Neural crest cell (in vitro differentiated cells): ENCODE measurements at regions not wholly inside any gene's neighbourhood (a gene's known extent, or its start where the extent isn't known, plus 50 kb on each side); places are given as distances from the start of the nearest gene placed in this dataset.

Experiments used
- DNase-seq: peaks from one replicate; pipeline ENCODE4 v3.0.0; 2021; ENCODE audit warnings: low read depth, mixed read lengths, low spot score
- H3K27ac Mint-ChIP-seq: one replicate; pipeline ENCODE4 v1.8.0; 2021; ENCODE audit warnings: mild to moderate bottlenecking, mixed read lengths; ENCODE audit not compliant: unreplicated experiment
- H3K27me3 Mint-ChIP-seq: 2 replicates; pipeline ENCODE4 v1.8.0; 2021; ENCODE audit warnings: low read depth, mild to moderate bottlenecking, mixed read lengths
- H3K36me3 Mint-ChIP-seq: 2 replicates; pipeline ENCODE4 v1.8.0; 2021; ENCODE audit warnings: low read depth, mild to moderate bottlenecking, mixed read lengths
- H3K4me1 Mint-ChIP-seq: 2 replicates; pipeline ENCODE4 v1.8.0; 2021; ENCODE audit warnings: mixed read lengths
- H3K4me3 Mint-ChIP-seq: one replicate; pipeline ENCODE4 v1.8.0; 2021; ENCODE audit warnings: mild to moderate bottlenecking, mixed read lengths
- H3K9me3 Mint-ChIP-seq: 2 replicates; pipeline ENCODE4 v1.8.0; 2021; ENCODE audit warnings: mixed read lengths
- CTCF ChIP-seq: fragments of 200-600 bp; sonication (generic); conservative IDR thresholded peaks from 2 replicates; pipeline ENCODE4 v1.5.0; 2021; ENCODE audit warnings: antibody characterized with exemption, mild to moderate bottlenecking

DNA sequence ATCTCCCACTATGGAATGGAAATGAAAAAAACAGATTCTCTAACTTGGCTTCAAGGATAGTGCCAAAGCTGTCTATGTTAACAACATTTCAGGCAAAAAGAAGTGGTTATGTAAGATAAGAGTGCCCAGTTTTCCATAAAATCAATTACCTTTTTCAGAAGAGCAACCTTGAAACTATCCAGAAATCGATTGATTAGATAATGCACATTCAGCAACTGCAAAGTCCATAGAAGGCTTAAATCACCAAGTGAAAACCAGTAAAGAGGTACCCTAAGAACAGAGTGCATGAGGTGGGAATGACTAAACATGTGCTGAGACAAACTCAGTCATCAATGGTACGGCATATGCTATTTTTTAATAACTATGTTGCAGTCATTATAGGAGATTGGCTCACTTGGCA lies 71.9 kb upstream of the TNKS2 start:
- Mint-ChIP-seq H3K9me3 (no peaks in the 10 kb centered on the region), H3K27ac (no peak overlapping the region), H3K27me3 (no peaks in the 10 kb centered on the region), H3K4me1 (no peaks in the 10 kb centered on the region), H3K4me3 (no peak overlapping the region), H3K36me3 (no peaks in the 10 kb centered on the region)
- TF ChIP-seq CTCF = no peak
- no peak for DNase-seq

DNA sequence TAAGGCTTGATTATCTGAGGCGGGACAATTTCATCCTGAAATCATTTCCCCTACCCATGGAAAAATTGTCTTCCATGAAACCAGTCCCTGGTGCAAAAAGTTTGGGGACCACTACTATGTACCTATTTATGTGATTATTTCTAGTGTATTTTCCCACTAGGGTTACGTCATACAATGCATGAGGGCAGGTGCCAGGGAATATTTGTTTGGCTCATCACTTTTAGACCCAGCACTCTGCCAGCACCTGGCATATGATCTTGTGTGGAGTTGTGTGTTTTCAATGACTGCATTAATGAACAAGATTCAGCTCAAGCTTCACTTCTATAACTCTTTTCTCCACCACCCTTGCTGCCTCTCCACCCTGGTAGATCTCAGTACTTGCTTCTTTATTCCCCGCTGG lies 73.3 kb upstream of the TNKS2 start:
- H3K4me3 Mint-ChIP-seq = no peak overlapping the region
- no peaks in the 10 kb centered on the region for H3K4me1 Mint-ChIP-seq
- H3K27ac Mint-ChIP-seq = no peak overlapping the region
- TF ChIP-seq CTCF = no peak
- no peaks in the 10 kb centered on the region for H3K27me3 Mint-ChIP-seq
- no peaks in the 10 kb centered on the region for H3K9me3 Mint-ChIP-seq
- no peaks in the 10 kb centered on the region for H3K36me3 Mint-ChIP-seq
- DNase-seq = no peak

DNA sequence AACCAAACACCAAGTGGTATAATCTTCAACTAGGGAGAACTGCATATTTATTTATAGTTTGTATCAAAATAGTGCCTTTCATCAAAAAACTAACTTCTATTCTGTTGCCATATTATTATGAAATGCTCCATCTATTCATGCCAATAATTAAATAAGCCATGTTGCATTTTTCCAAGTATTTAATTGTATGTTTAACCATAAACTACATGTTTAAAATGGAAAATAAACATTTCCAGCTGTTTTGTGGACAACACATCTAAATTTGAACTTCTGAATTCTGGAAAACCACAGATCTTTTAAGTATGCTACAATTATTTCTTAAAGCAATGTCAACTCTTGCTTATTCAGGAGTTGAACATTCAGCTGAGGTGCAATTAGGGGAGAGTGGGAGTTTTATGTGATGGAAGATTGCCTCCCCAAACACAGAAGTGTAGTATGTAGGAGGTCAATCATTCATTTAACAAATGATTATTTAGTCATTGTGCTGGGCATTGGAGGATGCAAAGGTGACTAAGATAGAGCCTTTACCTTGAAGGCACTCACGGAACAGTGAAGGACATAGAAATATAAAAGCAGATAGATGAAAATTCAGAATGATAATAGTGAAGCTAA lies 80.7 kb upstream of the PPP1R3C start:
- no peaks in the 10 kb centered on the region for H3K27me3 Mint-ChIP-seq
- no peak overlapping the region for H3K4me3 Mint-ChIP-seq

DNA sequence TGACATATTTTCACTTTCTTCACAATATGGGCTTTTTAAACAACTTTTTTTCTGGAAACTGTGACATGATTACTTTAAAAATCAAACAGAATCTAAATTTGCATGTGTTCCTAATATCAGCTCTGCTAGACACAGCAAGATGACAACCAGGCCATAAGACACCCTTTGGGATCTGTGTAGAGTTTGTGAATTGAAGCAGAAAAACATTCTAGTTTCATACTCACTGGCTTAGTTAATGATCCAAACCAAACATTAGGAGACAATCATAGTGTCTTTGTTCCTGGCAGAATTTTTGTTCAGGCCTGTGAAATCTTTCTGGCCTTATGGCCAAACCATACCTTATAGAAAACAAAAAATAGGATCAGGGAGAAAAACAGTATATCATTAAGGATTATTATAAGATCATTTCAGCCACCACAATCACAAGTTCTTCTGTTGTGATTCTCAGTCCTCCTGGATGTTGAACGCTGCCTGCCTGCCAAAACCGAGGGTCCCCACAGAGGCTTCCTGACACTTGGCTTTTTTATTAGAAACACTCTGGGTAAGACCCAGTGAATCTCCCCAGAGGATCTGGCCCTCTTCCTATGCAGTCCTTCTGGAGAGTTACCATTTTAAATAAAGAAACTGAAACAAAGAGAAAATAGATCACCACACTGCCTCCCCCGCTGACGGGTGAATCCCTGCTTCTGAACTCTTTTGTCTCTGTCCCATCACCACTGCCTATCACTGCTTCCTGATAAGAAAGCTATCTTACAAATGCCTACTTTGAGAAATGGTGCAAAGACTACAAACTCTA lies 79.2 kb upstream of the PPP1R3C start:
- Mint-ChIP-seq H3K27me3 (no peaks in the 10 kb centered on the region), H3K9me3 (no peaks in the 10 kb centered on the region), H3K4me1 (peaks cover 8% of the 10 kb centered on the region), H3K4me3 (no peak overlapping the region), H3K27ac (no peak overlapping the region), H3K36me3 (no peaks in the 10 kb centered on the region)
- DNase-seq = no peak
- no peak for TF ChIP-seq CTCF

More for the DNA sequence above, 80.7 kb upstream of the PPP1R3C start:
- no peak for DNase-seq
- H3K27ac Mint-ChIP-seq = no peak overlapping the region
- TF ChIP-seq CTCF = no peak
- H3K36me3 Mint-ChIP-seq = no peaks in the 10 kb centered on the region
- peaks cover 2% of the 10 kb centered on the region for H3K9me3 Mint-ChIP-seq
- H3K4me1 Mint-ChIP-seq = peaks cover 8% of the 10 kb centered on the region

DNA sequence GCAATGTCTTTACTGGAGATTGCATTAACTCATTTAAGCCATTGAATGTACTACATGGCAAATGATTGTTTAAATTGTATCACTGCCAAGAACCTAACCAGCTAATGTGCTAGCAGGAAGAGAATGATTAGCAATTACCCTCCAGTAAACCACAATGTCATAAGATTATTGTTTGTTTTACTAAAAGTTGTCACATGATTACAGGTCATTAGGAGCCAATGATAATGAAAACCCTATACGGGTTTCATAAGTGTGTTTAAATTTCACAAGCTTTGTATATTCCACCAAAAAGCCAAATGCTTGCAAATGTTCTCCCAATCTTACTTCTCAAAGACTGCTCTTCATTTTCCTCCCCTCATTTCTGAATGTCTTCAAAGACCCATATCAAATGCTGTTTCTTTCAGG lies 76.5 kb upstream of the PPP1R3C start:
- H3K4me3 Mint-ChIP-seq = no peak overlapping the region
- no peaks in the 10 kb centered on the region for H3K36me3 Mint-ChIP-seq
- H3K4me1 Mint-ChIP-seq = peaks cover 12% of the 10 kb centered on the region
- TF ChIP-seq CTCF = no peak
- no peak overlapping the region for H3K27ac Mint-ChIP-seq
- H3K27me3 Mint-ChIP-seq = no peaks in the 10 kb centered on the region
- peaks cover 3% of the 10 kb centered on the region for H3K9me3 Mint-ChIP-seq
- DNase-seq = no peak
